ENCODE measurements at regions not wholly inside any gene's neighbourhood (a gene's known extent, or its start where the extent isn't known, plus 50 kb on each side); places are given as distances from the start of the nearest gene placed in this dataset.
"Not testable (repeated sequence)": the region's sequence is repeated elsewhere in the genome, so short reads cannot be mapped to it uniquely, and the experiment has no call there.

GRCh38 chr17:16870253-16871245 is 101.4 kb downstream of the TNFRSF13B start:
- no peak for DNase-seq (ENCODE audit: low read depth in 2 of 2)

- not testable (repeated sequence) for DNase-seq (ENCODE audit: low read depth in 2 of 2)
Observed at GRCh38 chr17:16869531-16870252, 102.2 kb downstream of the TNFRSF13B start.

GRCh38 chr17:16868616-16869015 is 103.3 kb downstream of the TNFRSF13B start:
- not testable (repeated sequence) for DNase-seq (ENCODE audit: low read depth in 2 of 2)

- DNase-seq (ENCODE audit: low read depth in 2 of 2), result not testable (repeated sequence)
Observed at GRCh38 chr17:16867545-16867944, 104.4 kb downstream of the TNFRSF13B start.

GRCh38 chr17:16866841-16867240 is 105.1 kb downstream of the TNFRSF13B start:
- DNase-seq (ENCODE audit: low read depth in 2 of 2), result not testable (repeated sequence)

GRCh38 chr17:16866436-16866835 is 105.5 kb downstream of the TNFRSF13B start:
- DNase-seq (ENCODE audit: low read depth in 2 of 2), result no peak

- DNase-seq (ENCODE audit: low read depth in 2 of 2), result not testable (repeated sequence)
Observed at GRCh38 chr17:16865704-16866103, 106.2 kb downstream of the TNFRSF13B start.

- DNase-seq (ENCODE audit: low read depth in 2 of 2), result not testable (repeated sequence)
Observed at GRCh38 chr17:16865077-16865613, 106.8 kb downstream of the TNFRSF13B start.

- not testable (repeated sequence) for DNase-seq (ENCODE audit: low read depth in 2 of 2)
Observed at GRCh38 chr17:16864462-16865076, 107.3 kb downstream of the TNFRSF13B start.

GRCh38 chr17:16861152-16861551 is 110.8 kb downstream of the TNFRSF13B start:
- DNase-seq (ENCODE audit: low read depth in 2 of 2), result not testable (repeated sequence)

- DNase-seq (ENCODE audit: low read depth in 2 of 2), result not testable (repeated sequence)
Observed at GRCh38 chr17:16860467-16860866, 111.5 kb downstream of the TNFRSF13B start.

GRCh38 chr17:16859515-16859914 is 112.4 kb downstream of the TNFRSF13B start:
- not testable (repeated sequence) for DNase-seq (ENCODE audit: low read depth in 2 of 2)

- not testable (repeated sequence) for DNase-seq (ENCODE audit: low read depth in 2 of 2)
Observed at GRCh38 chr17:16857746-16858145, 114.2 kb downstream of the TNFRSF13B start.

- DNase-seq (ENCODE audit: low read depth in 2 of 2), result not testable (repeated sequence)
Observed at GRCh38 chr17:16856846-16857245, 115.1 kb downstream of the TNFRSF13B start.

GRCh38 chr17:16856171-16856570 is 115.7 kb downstream of the TNFRSF13B start:
- DNase-seq (ENCODE audit: low read depth in 2 of 2), result not testable (repeated sequence)

GRCh38 chr17:16854636-16855035 is 117.3 kb downstream of the TNFRSF13B start:
- DNase-seq (ENCODE audit: low read depth in 2 of 2), result not testable (repeated sequence)

GRCh38 chr17:16853661-16854320 is 118.1 kb downstream of the TNFRSF13B start:
- DNase-seq (ENCODE audit: low read depth in 2 of 2), result no peak

- DNase-seq (ENCODE audit: low read depth in 2 of 2), result not testable (repeated sequence)
Observed at GRCh38 chr17:16849861-16850260, 122.1 kb downstream of the TNFRSF13B start.

- not testable (repeated sequence) for DNase-seq (ENCODE audit: low read depth in 2 of 2)
Observed at GRCh38 chr17:16848997-16849396, 122.9 kb downstream of the TNFRSF13B start.

- DNase-seq (ENCODE audit: low read depth in 2 of 2), result not testable (repeated sequence)
Observed at GRCh38 chr17:16845098-16845497, 126.8 kb downstream of the TNFRSF13B start.

GRCh38 chr17:16844669-16845068 is 127.2 kb downstream of the TNFRSF13B start:
- DNase-seq (ENCODE audit: low read depth in 2 of 2), result not testable (repeated sequence)
